ENCODE measurements at regions not wholly inside any gene's neighbourhood (a gene's known extent, or its start where the extent isn't known, plus 50 kb on each side); places are given as distances from the start of the nearest gene placed in this dataset.

GRCh38 chr12:83313322-83313721 lies 626.6 kb downstream of the TMTC2 start:
- Mint-ChIP-seq H3K9me3 (ENCODE audit: unreplicated experiment) (no peaks in the 10 kb centered on the region), H3K36me3 (ENCODE audit: insufficient read depth, unreplicated experiment) (no peaks in the 10 kb centered on the region), H3K4me3 (ENCODE audit: unreplicated experiment) (no peak overlapping the region), H3K4me1 (ENCODE audit: insufficient read depth, unreplicated experiment) (no peaks in the 10 kb centered on the region), H3K27ac (ENCODE audit: low read depth, unreplicated experiment) (no peak overlapping the region), H3K27me3 (ENCODE audit: insufficient read depth, unreplicated experiment) (no peaks in the 10 kb centered on the region)
- POLR2A ChIA-PET, result no interaction called here
- DNase-seq (ENCODE audit: unreplicated experiment), result no peak
- no TSS peak for BruUV-seq (replicated peaks)
- CTCF ChIA-PET, result interaction anchor here (0.6 to 3.1 kb wide), 3 partner anchors 10 to 640 kb away, joined by 3 to 10 read pairs (median 3); no protein-coding TSS in a partner anchor
- TF ChIP-seq, protein P1, sequence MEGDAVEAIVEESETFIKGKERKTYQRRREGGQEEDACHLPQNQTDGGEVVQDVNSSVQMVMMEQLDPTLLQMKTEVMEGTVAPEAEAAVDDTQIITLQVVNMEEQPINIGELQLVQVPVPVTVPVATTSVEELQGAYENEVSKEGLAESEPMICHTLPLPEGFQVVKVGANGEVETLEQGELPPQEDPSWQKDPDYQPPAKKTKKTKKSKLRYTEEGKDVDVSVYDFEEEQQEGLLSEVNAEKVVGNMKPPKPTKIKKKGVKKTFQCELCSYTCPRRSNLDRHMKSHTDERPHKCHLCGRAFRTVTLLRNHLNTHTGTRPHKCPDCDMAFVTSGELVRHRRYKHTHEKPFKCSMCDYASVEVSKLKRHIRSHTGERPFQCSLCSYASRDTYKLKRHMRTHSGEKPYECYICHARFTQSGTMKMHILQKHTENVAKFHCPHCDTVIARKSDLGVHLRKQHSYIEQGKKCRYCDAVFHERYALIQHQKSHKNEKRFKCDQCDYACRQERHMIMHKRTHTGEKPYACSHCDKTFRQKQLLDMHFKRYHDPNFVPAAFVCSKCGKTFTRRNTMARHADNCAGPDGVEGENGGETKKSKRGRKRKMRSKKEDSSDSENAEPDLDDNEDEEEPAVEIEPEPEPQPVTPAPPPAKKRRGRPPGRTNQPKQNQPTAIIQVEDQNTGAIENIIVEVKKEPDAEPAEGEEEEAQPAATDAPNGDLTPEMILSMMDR (IDR thresholded peaks at IDR 0.05; ENCODE audit: unreplicated experiment), result no peak
- intact Hi-C loops (cut with micrococcal nuclease), result no loop called here

DNA sequence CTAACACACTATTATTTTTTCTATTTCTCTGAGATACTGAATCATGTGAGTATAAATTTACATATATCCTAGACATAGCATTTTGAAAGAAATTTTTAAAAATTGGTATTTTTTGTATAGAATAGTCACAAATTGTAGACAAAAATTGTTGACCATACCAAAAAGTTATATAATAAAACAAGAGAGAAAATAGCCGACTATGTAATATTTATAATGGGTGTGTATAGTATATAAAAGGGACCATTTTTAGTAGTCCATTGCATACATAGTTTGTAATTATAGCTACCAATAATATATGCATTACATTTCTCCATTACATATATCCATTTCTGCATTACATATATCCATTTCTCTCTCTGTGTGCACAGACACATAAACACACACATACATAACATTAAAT lies 590.2 kb downstream of the TMTC2 start:
- Mint-ChIP-seq H3K4me1 (ENCODE audit: insufficient read depth, unreplicated experiment) (no peaks in the 10 kb centered on the region), H3K36me3 (ENCODE audit: insufficient read depth, unreplicated experiment) (no peaks in the 10 kb centered on the region), H3K4me3 (ENCODE audit: unreplicated experiment) (no peak overlapping the region), H3K27ac (ENCODE audit: low read depth, unreplicated experiment) (no peak overlapping the region), H3K9me3 (ENCODE audit: unreplicated experiment) (peaks cover 14% of the 10 kb centered on the region), H3K27me3 (ENCODE audit: insufficient read depth, unreplicated experiment) (no peaks in the 10 kb centered on the region)
- ChIA-PET POLR2A (no interaction called here), CTCF (no interaction called here)
- no peak for DNase-seq (ENCODE audit: unreplicated experiment)
- intact Hi-C loops (cut with micrococcal nuclease), result no loop called here
- TF ChIP-seq, protein P1 (IDR thresholded peaks at IDR 0.05; ENCODE audit: unreplicated experiment), result no peak
- no TSS peak for BruUV-seq (replicated peaks)

- Mint-ChIP-seq H3K27ac (ENCODE audit: low read depth, unreplicated experiment) (no peak overlapping the region), H3K4me1 (ENCODE audit: insufficient read depth, unreplicated experiment) (no peaks in the 10 kb centered on the region), H3K4me3 (ENCODE audit: unreplicated experiment) (no peak overlapping the region), H3K36me3 (ENCODE audit: insufficient read depth, unreplicated experiment) (no peaks in the 10 kb centered on the region), H3K27me3 (ENCODE audit: insufficient read depth, unreplicated experiment) (no peaks in the 10 kb centered on the region), H3K9me3 (ENCODE audit: unreplicated experiment) (peaks cover 12% of the 10 kb centered on the region)
- DNase-seq (ENCODE audit: unreplicated experiment), result no peak
- CTCF ChIA-PET, result no interaction called here
- intact Hi-C loops (cut with micrococcal nuclease), result no loop called here
- TF ChIP-seq, protein P1 (IDR thresholded peaks at IDR 0.05; ENCODE audit: unreplicated experiment), result no peak
- BruUV-seq (replicated peaks), result no TSS peak
- POLR2A ChIA-PET, result no interaction called here
Observed at GRCh38 chr12:83271201-83271600, 584.5 kb downstream of the TMTC2 start.

GRCh38 chr12:83265808-83266207 lies 579.1 kb downstream of the TMTC2 start:
- TF ChIP-seq, protein P1 (IDR thresholded peaks at IDR 0.05; ENCODE audit: unreplicated experiment), result no peak
- H3K36me3 Mint-ChIP-seq (ENCODE audit: insufficient read depth, unreplicated experiment), result no peaks in the 10 kb centered on the region
- no peak overlapping the region for H3K4me3 Mint-ChIP-seq (ENCODE audit: unreplicated experiment)
- H3K9me3 Mint-ChIP-seq (ENCODE audit: unreplicated experiment), result no peaks in the 10 kb centered on the region
- DNase-seq (ENCODE audit: unreplicated experiment), result no peak
- intact Hi-C loops (cut with micrococcal nuclease), result no loop called here
- H3K4me1 Mint-ChIP-seq (ENCODE audit: insufficient read depth, unreplicated experiment), result no peaks in the 10 kb centered on the region
- ChIA-PET CTCF (interaction anchor here (0.6 to 0.7 kb wide), 2 partner anchors 13 to 451 kb away, joined by 4 to 6 read pairs; no protein-coding TSS in a partner anchor), POLR2A (no interaction called here)
- H3K27ac Mint-ChIP-seq (ENCODE audit: low read depth, unreplicated experiment), result no peak overlapping the region
- BruUV-seq (replicated peaks), result no TSS peak
- H3K27me3 Mint-ChIP-seq (ENCODE audit: insufficient read depth, unreplicated experiment), result no peaks in the 10 kb centered on the region

Data from MCF 10A (cell line).